ENCODE measurements at regions not wholly inside any gene's neighbourhood (a gene's known extent, or its start where the extent isn't known, plus 50 kb on each side); places are given as distances from the start of the nearest gene placed in this dataset.

- no peak for TF ChIP-seq RXRA (IDR thresholded peaks at IDR 0.05; ENCODE audit: insufficient read depth, low read depth, low read length)
- no peak for TF ChIP-seq GABPA (IDR thresholded peaks at IDR 0.05; ENCODE audit: borderline replicate concordance, insufficient read depth, low read length)
- TF ChIP-seq RNF2 (IDR thresholded peaks at IDR 0.05; ENCODE audit: borderline replicate concordance, low read depth, low read length, missing control alignments, poor library complexity, severe bottlenecking), result no peak
- no peak for TF ChIP-seq POU5F1 (IDR thresholded peaks at IDR 0.05; ENCODE audit: low read depth, low read length)
- no peak for TF ChIP-seq TBP (IDR thresholded peaks at IDR 0.05; ENCODE audit: low read depth, low read length)
- TF ChIP-seq SIRT6 (IDR thresholded peaks at IDR 0.05; ENCODE audit: low read length), result no peak
- no peak for TF ChIP-seq E2F6 (IDR thresholded peaks at IDR 0.05)
- TF ChIP-seq SP1 (IDR thresholded peaks at IDR 0.05; ENCODE audit: low read depth, low read length), result no peak
- TF ChIP-seq CHD1 (IDR thresholded peaks at IDR 0.05; ENCODE audit: low read depth, low read length), result no peak
- no peak for TF ChIP-seq SP4 (IDR thresholded peaks at IDR 0.05; ENCODE audit: low read length)
- no peak for TF ChIP-seq BACH1 (IDR thresholded peaks at IDR 0.05; ENCODE audit: low read length)
- TF ChIP-seq TCF12 (IDR thresholded peaks at IDR 0.05; ENCODE audit: low read depth, low read length), result no peak
- no peak for TF ChIP-seq YY1 (IDR thresholded peaks at IDR 0.05; ENCODE audit: low read depth, low read length)
- ChIA-PET CTCF (ENCODE audit: partially characterized antibody) (interaction anchor here (0.6 kb wide), 1 partner anchor 16 kb away, joined by 3 read pairs; no protein-coding TSS in a partner anchor), POLR2A (ENCODE audit: partially characterized antibody) (interaction anchor here (0.6 kb wide), 1 partner anchor 25 kb away, joined by 3 read pairs; no protein-coding TSS in a partner anchor)
- Histone ChIP-seq H3K9ac (replicated peaks in 1 of 4; ENCODE audit: extremely low read depth in 1 of 4, low read depth in 3 of 4, low read length in 3 of 4) (no peak overlapping the region), H3K36me3 (ENCODE audit: control insufficient read depth in 2 of 4, insufficient read depth in 4 of 4, low read length in 3 of 4) (no peaks in the 10 kb centered on the region), H4K20me1 (replicated peaks in 1 of 2; ENCODE audit: control insufficient read depth in 1 of 2, insufficient read depth in 2 of 2, low read length in 2 of 2) (no peaks in the 10 kb centered on the region), H4K91ac (replicated peaks; ENCODE audit: insufficient read length, low read length) (no peak overlapping the region), H3K4me1 (replicated peaks in 1 of 4; ENCODE audit: control insufficient read depth in 3 of 4, insufficient read depth in 4 of 4, low read length in 3 of 4) (no peaks in the 10 kb centered on the region), H3K23ac (ENCODE audit: insufficient read length) (no peak overlapping the region), H3K9me3 (ENCODE audit: insufficient read depth in 2 of 2, low read depth in 1 of 2, low read length in 1 of 2) (no peaks in the 10 kb centered on the region), H2BK5ac (ENCODE audit: low read depth, low read length) (no peak overlapping the region), H2AK5ac (ENCODE audit: low read depth, low read length) (no peak overlapping the region), H3K56ac (replicated peaks; ENCODE audit: insufficient read length, low read depth, low read length) (no peak overlapping the region), H3K4me3 (ENCODE audit: extremely low read depth in 1 of 4, insufficient read depth in 2 of 4, low read depth in 3 of 4, low read length in 4 of 4) (no peak overlapping the region), H3K18ac (ENCODE audit: extremely low read depth, low read length) (no peak overlapping the region), H3K27ac (ENCODE audit: low read depth, low read length) (no peak overlapping the region), H2BK20ac (ENCODE audit: low read length) (no peak overlapping the region), H4K5ac (ENCODE audit: insufficient read length, low read depth, low read length) (no peak overlapping the region), H3K14ac (ENCODE audit: insufficient read length) (no peak overlapping the region), H3K23me2 (ENCODE audit: low read depth, low read length) (no peaks in the 10 kb centered on the region), H2BK120ac (replicated peaks; ENCODE audit: low read depth, low read length) (no peak overlapping the region), H4K8ac (ENCODE audit: extremely low read depth, insufficient read depth, low read length) (no peak overlapping the region), H3K4me2 (ENCODE audit: insufficient read depth in 1 of 2, low read depth in 2 of 2, low read length in 2 of 2) (no peak overlapping the region), H3K4ac (replicated peaks; ENCODE audit: insufficient read length, low read depth, low read length) (no peak overlapping the region), H2AFZ (ENCODE audit: low read length) (no peak overlapping the region), H3K27me3 (replicated peaks in 1 of 4; ENCODE audit: control insufficient read depth in 3 of 4, extremely low read depth in 1 of 4, insufficient read depth in 3 of 4, low read length in 3 of 4) (no peaks in the 10 kb centered on the region), H2BK15ac (ENCODE audit: low read length) (no peak overlapping the region), H3K79me1 (ENCODE audit: low read depth, low read length) (no peaks in the 10 kb centered on the region), H2BK12ac (ENCODE audit: low read depth, low read length) (no peak overlapping the region), H3K79me2 (ENCODE audit: control insufficient read depth in 1 of 2, insufficient read depth in 2 of 2, low read length in 2 of 2) (no peaks in the 10 kb centered on the region)
- DNase-seq (ENCODE audit: low read depth in 1 of 2, low spot score in 2 of 2), result no peak
- no peak for FAIRE-seq
- WGBS, 2 experiments (ENCODE audit: extremely low coverage in 1 of 2, insufficient coverage in 1 of 2, insufficient read length in 1 of 2, insufficient replicate concordance in 2 of 2, low coverage in 1 of 2, low lambda C conversion rate in 2 of 2, missing lambda C conversion rate in 1 of 2), result 94% methylated on average over 8 of the region's 8 CpGs; no CpG with 5 or more reads in 1 of the 2 experiments
These were observed 744.6 kb upstream of the POU3F3 start for GRCh38 chr2:104109356-104109755.

All from H1 (cell line).